Stomach (tissue), 8 donors: ENCODE measurements at regions not wholly inside any gene's neighbourhood (a gene's known extent, or its start where the extent isn't known, plus 50 kb on each side); places are given as distances from the start of the nearest gene placed in this dataset.

ENCODE experiments used
- DNase-seq, 2 donors: peaks; one replicate each; pipeline versions ENCODE4 v3.0.0 to v3.0.0-alpha.2; 2013 to 2019
- H3K27ac ChIP-seq, 5 donors: fragments of 200-600 bp in 4 of 5; sonication (generic) in 4 of 5; one replicate each; pipeline ENCODE4 v1.5.1; 2013 to 2019; ENCODE audit warnings: mild to moderate bottlenecking in 1 of 5, moderate library complexity in 1 of 5
- H3K27me3 ChIP-seq, 3 donors: fragments of 200-600 bp; sonication (generic); one replicate each; pipeline ENCODE4 v1.5.1; 2017 to 2019; ENCODE audit warnings: mixed run types in 1 of 3
- H3K36me3 ChIP-seq, 4 donors: fragments of 200-600 bp; sonication (generic); 1 replicate in 3 of 4; 2 replicates in 1 of 4; pipeline ENCODE4 v1.5.1; 2016 to 2019
- H3K4me1 ChIP-seq, 4 donors: fragments of 200-600 bp; sonication (generic); one replicate each; pipeline ENCODE4 v1.5.1; 2016 to 2019
- H3K4me3 ChIP-seq, 4 donors: fragments of 200-600 bp; sonication (generic) in 3 of 4; one replicate each; pipeline ENCODE4 v1.5.1; 2016 to 2019; ENCODE audit warnings: mild to moderate bottlenecking in 1 of 4
- H3K9me3 ChIP-seq, 4 donors: fragments of 200-600 bp; sonication (generic); one replicate each; pipeline ENCODE4 v1.5.1; 2016 to 2019
- CTCF ChIP-seq, 7 experiments: fragments of 450-650 bp in 4 of 7; fragments of 200-600 bp in 3 of 7; sonication (generic) in 3 of 7; IDR thresholded peaks; one replicate each; pipeline ENCODE4 v1.5.1; 2016 to 2019; ENCODE audit warnings: antibody characterized with exemption in 7 of 7, control low read depth in 2 of 7, mild to moderate bottlenecking in 1 of 7
- EP300 ChIP-seq: sonication (generic); formaldehyde crosslinking; IDR thresholded peaks from one replicate; pipeline ENCODE4 v1.6.1; 2017; ENCODE audit warnings: antibody characterized with exemption
- POLR2A ChIP-seq, 4 donors: fragments of 450-650 bp; IDR thresholded peaks; one replicate each; pipeline ENCODE4 v1.6.1; 2016; ENCODE audit warnings: antibody characterized with exemption in 4 of 4, control low read depth in 2 of 4, mild to moderate bottlenecking in 1 of 4, moderate library complexity in 1 of 4
- POLR2AphosphoS5 ChIP-seq, 3 donors: sonication (generic); formaldehyde crosslinking; IDR thresholded peaks; one replicate each; pipeline ENCODE4 v1.6.1; 2016; ENCODE audit warnings: antibody characterized with exemption in 3 of 3
- WGBS, 5 donors: extraction: QIAGEN DNeasy Blood & Tissue Kit in 3 of 5; methylation state at CpG; one replicate each; pipeline versions ENCODE4 v1.1.5 to v1.1.7; 2013 to 2018; 5-methylcytosine and 5-hydroxymethylcytosine counted together
- intact Hi-C: fragments of 100-400 bp; cut with DNase I; formaldehyde crosslinking; loops from one replicate; pipeline ENCODE4 v1.15.1; 2023; ENCODE audit warnings: low total_unique reads
- donor health status: healthy with polysubstance abuse.
- donor health status: Bipolar disorder and iron deficiency.
- donor health status: healthy.

DNA sequence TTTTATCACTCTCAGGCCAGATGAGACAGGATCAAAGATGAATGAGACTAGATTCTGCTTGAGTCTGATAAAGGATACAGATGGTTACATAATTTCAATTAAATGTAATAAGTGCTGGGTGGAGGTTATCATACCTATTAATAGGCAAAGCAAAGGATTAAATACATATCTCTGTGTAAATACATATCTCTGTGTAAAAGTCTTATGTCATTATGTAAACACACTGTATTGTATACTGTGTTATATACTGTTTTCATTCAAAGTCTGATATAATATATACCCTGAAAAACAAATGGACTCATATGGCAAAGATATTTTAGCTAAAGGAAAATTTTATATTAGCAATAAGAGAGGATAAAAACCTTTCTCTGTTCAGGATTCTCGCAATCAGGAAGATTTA is 605.8 kb upstream of the PTGER4 start:
- Histone ChIP-seq H3K9me3 (no peaks in the 10 kb centered on the region), H3K27ac (no peak overlapping the region), H3K4me3 (no peak overlapping the region), H3K36me3 (no peaks in the 10 kb centered on the region), H3K27me3 (no peaks in the 10 kb centered on the region), H3K4me1 (peaks cover 0 to 6% (median 0%) of the 10 kb centered on the region in 4 donors)
- no peak for DNase-seq
- WGBS, 5 donors: 95 to 100% (median 98%) methylated on average over 1 of the region's 1 CpG
- no peak for TF ChIP-seq CTCF (IDR thresholded peaks at IDR 0.05)
- TF ChIP-seq POLR2AphosphoS5 (IDR thresholded peaks at IDR 0.05): no peak
- no peak for TF ChIP-seq POLR2A (IDR thresholded peaks at IDR 0.05)
- TF ChIP-seq EP300: no peak
- intact Hi-C loops: no loop called here

GRCh38 chr5:40071870-40072269 is 607.8 kb upstream of the PTGER4 start:
- intact Hi-C loops: no loop called here
- Histone ChIP-seq H3K9me3 (no peaks in the 10 kb centered on the region), H3K4me1 (peaks cover 0 to 6% (median 0%) of the 10 kb centered on the region in 4 donors), H3K36me3 (no peaks in the 10 kb centered on the region), H3K27ac (no peak overlapping the region), H3K27me3 (no peaks in the 10 kb centered on the region), H3K4me3 (no peak overlapping the region)
- no peak for TF ChIP-seq POLR2A (IDR thresholded peaks at IDR 0.05)
- no peak for TF ChIP-seq CTCF (IDR thresholded peaks at IDR 0.05)
- TF ChIP-seq EP300: no peak
- TF ChIP-seq POLR2AphosphoS5 (IDR thresholded peaks at IDR 0.05): no peak
- no peak for DNase-seq

- TF ChIP-seq EP300 (no peak), POLR2A (IDR thresholded peaks at IDR 0.05) (no peak), CTCF (IDR thresholded peaks at IDR 0.05) (no peak), POLR2AphosphoS5 (IDR thresholded peaks at IDR 0.05) (no peak)
- Histone ChIP-seq H3K4me1 (peaks cover 0 to 5% (median 0%) of the 10 kb centered on the region in 4 donors), H3K36me3 (no peaks in the 10 kb centered on the region), H3K9me3 (no peaks in the 10 kb centered on the region), H3K27ac (no peak overlapping the region), H3K4me3 (no peak overlapping the region), H3K27me3 (no peaks in the 10 kb centered on the region)
- intact Hi-C loops: no loop called here
- WGBS, 5 donors: 95 to 97% (median 96%) methylated on average over 22 of the region's 22 CpGs
- no peak for DNase-seq
Observed at GRCh38 chr5:40066616-40067015, 613.1 kb upstream of the PTGER4 start.

- WGBS, 5 donors: 33 to 60% (median 49%) methylated on average over 4 of the region's 4 CpGs
- H3K36me3 ChIP-seq: no peaks in the 10 kb centered on the region
- H3K4me1 ChIP-seq: peaks cover 0 to 10% (median 0%) of the 10 kb centered on the region in 4 donors
- no peak overlapping the region for H3K27ac ChIP-seq
- intact Hi-C loops: no loop called here
- H3K9me3 ChIP-seq: no peaks in the 10 kb centered on the region
- TF ChIP-seq EP300: no peak
- peak in 2 of 3 donors; percentile 11 to 30 for TF ChIP-seq POLR2AphosphoS5 (IDR thresholded peaks at IDR 0.05)
- no peak for TF ChIP-seq POLR2A (IDR thresholded peaks at IDR 0.05)
- no peaks in the 10 kb centered on the region for H3K27me3 ChIP-seq
- no peak overlapping the region for H3K4me3 ChIP-seq
- peak in 1 of 2 donors; percentile 13 for DNase-seq
Observed at GRCh38 chr5:40052808-40053207, 626.9 kb upstream of the PTGER4 start.

GRCh38 chr5:40046792-40047191 is 622.0 kb upstream of the DAB2 start:
- intact Hi-C loops: no loop called here
- WGBS, 5 donors: 44 to 68% (median 59%) methylated on average over 1 of the region's 1 CpG
- no peak for DNase-seq
- TF ChIP-seq POLR2AphosphoS5 (IDR thresholded peaks at IDR 0.05) (no peak), POLR2A (IDR thresholded peaks at IDR 0.05) (no peak), EP300 (no peak), CTCF (IDR thresholded peaks at IDR 0.05) (no peak)
- H3K9me3 ChIP-seq: no peaks in the 10 kb centered on the region
- no peak overlapping the region for H3K4me3 ChIP-seq
- no peaks in the 10 kb centered on the region for H3K27me3 ChIP-seq
- H3K27ac ChIP-seq: no peak overlapping the region
- no peaks in the 10 kb centered on the region for H3K36me3 ChIP-seq
- no peaks in the 10 kb centered on the region for H3K4me1 ChIP-seq
